Mesendoderm (in vitro differentiated cells): ENCODE measurements at regions not wholly inside any gene's neighbourhood (a gene's known extent, or its start where the extent isn't known, plus 50 kb on each side); places are given as distances from the start of the nearest gene placed in this dataset.

Experiments used
- DNase-seq: peaks from one replicate; pipeline ENCODE4 v3.0.0; 2013
- H2AK5ac ChIP-seq: 2 replicates; pipeline ENCODE4 v1.6.1; 2013; ENCODE audit warnings: low read length, inconsistent platforms
- H2BK120ac ChIP-seq: 2 replicates; pipeline ENCODE4 v1.6.1; 2013; ENCODE audit warnings: low read depth, mild to moderate bottlenecking, low read length, moderate library complexity, mixed read lengths
- H2BK15ac ChIP-seq: replicated peaks from 2 replicates; pipeline ENCODE4 v1.6.1; 2013; ENCODE audit warnings: low read depth, mild to moderate bottlenecking, moderate library complexity
- H2BK5ac ChIP-seq: 2 replicates; pipeline ENCODE4 v1.6.1; 2013; ENCODE audit warnings: low read length, inconsistent platforms
- H3K18ac ChIP-seq: 2 replicates; pipeline ENCODE4 v1.6.1; 2013; ENCODE audit warnings: mild to moderate bottlenecking, low read length, mixed read lengths
- H3K23ac ChIP-seq: one replicate; pipeline ENCODE4 v1.6.1; 2013; ENCODE audit warnings: low read length
- H3K27ac ChIP-seq: 2 replicates; pipeline ENCODE4 v1.5.1; 2013; ENCODE audit warnings: low read depth, mild to moderate bottlenecking, inconsistent platforms, low read length, moderate library complexity
- H3K27me3 ChIP-seq: 2 replicates; pipeline ENCODE4 v1.6.1; 2013; ENCODE audit warnings: low read length, control low read depth, mild to moderate bottlenecking, inconsistent platforms; ENCODE audit not compliant: insufficient read depth, poor library complexity
- H3K36me3 ChIP-seq: 2 replicates; pipeline ENCODE4 v1.6.1; 2013; ENCODE audit warnings: low read length, inconsistent platforms; ENCODE audit not compliant: control insufficient read depth, insufficient read depth
- H3K4ac ChIP-seq: one replicate; pipeline ENCODE4 v1.6.1; 2013; ENCODE audit warnings: low read depth, mild to moderate bottlenecking, low read length, moderate library complexity
- H3K4me1 ChIP-seq: 2 replicates; pipeline ENCODE4 v1.6.1; 2013; ENCODE audit warnings: low read depth, low read length, inconsistent platforms; ENCODE audit not compliant: control insufficient read depth
- H3K4me2 ChIP-seq: 2 replicates; pipeline ENCODE4 v1.6.1; 2013; ENCODE audit warnings: low read length
- H3K4me3 ChIP-seq: 2 replicates; pipeline ENCODE4 v1.5.1; 2013; ENCODE audit warnings: mild to moderate bottlenecking, low read length
- H3K56ac ChIP-seq: one replicate; pipeline ENCODE4 v1.6.1; 2013; ENCODE audit warnings: low read length
- H3K79me1 ChIP-seq: 2 replicates; pipeline ENCODE4 v1.6.1; 2013; ENCODE audit warnings: low read length, inconsistent platforms
- H3K79me2 ChIP-seq: 2 replicates; pipeline ENCODE4 v1.6.1; 2013; ENCODE audit warnings: mild to moderate bottlenecking, low read length; ENCODE audit not compliant: control insufficient read depth, insufficient read depth
- H3K9ac ChIP-seq: 2 replicates; pipeline ENCODE4 v1.6.1; 2013; ENCODE audit warnings: low read length, inconsistent platforms
- H4K5ac ChIP-seq: one replicate; pipeline ENCODE4 v1.6.1; 2013; ENCODE audit warnings: low read length
- H4K8ac ChIP-seq: one replicate; pipeline ENCODE4 v1.6.1; 2013; ENCODE audit warnings: low read depth, mild to moderate bottlenecking, control low read depth, low read length, moderate library complexity
- WGBS: extraction: QIAGEN DNeasy Blood & Tissue Kit; methylation state at CpG from one replicate; pipeline ENCODE4 v1.1.7; 2013; ENCODE audit warnings: low lambda C conversion rate, missing lambda C conversion rate; ENCODE audit not compliant: insufficient coverage; ENCODE audit errors: extremely low coverage; 5-methylcytosine and 5-hydroxymethylcytosine counted together

GRCh38 chr13:27847669-27848068 is 55.4 kb downstream of the GSX1 start:
- no CpG with 5 or more reads among the region's 3 CpGs for WGBS
- no peak overlapping the region for H2BK5ac ChIP-seq

GRCh38 chr13:27851096-27851850 is 59.0 kb downstream of the GSX1 start:
- H2BK120ac ChIP-seq: no peak overlapping the region
- no peak overlapping the region for H3K23ac ChIP-seq
- H2BK15ac ChIP-seq: no peak overlapping the region
- H3K18ac ChIP-seq: no peak overlapping the region
- no peak overlapping the region for H3K9ac ChIP-seq
- no peak overlapping the region for H3K27ac ChIP-seq
- H3K4me3 ChIP-seq: no peak overlapping the region
- no peak overlapping the region for H3K4me2 ChIP-seq
- no peak overlapping the region for H4K8ac ChIP-seq
- H2BK5ac ChIP-seq: no peak overlapping the region
- H3K79me2 ChIP-seq: no peaks in the 10 kb centered on the region
- H3K36me3 ChIP-seq: no peaks in the 10 kb centered on the region
- H3K79me1 ChIP-seq: no peaks in the 10 kb centered on the region
- no peak overlapping the region for H2AK5ac ChIP-seq
- H3K56ac ChIP-seq: no peak overlapping the region
- H3K4me1 ChIP-seq: no peaks in the 10 kb centered on the region
- no CpG with 5 or more reads among the region's 18 CpGs for WGBS
- no peaks in the 10 kb centered on the region for H3K27me3 ChIP-seq
- H4K5ac ChIP-seq: no peak overlapping the region
- no peak overlapping the region for H3K4ac ChIP-seq
- no peak for DNase-seq

More at GRCh38 chr13:27847669-27848068, 55.4 kb downstream of the GSX1 start:
- H3K36me3 ChIP-seq: no peaks in the 10 kb centered on the region
- no peaks in the 10 kb centered on the region for H3K27me3 ChIP-seq
- no peak overlapping the region for H3K4me3 ChIP-seq
- H3K23ac ChIP-seq: no peak overlapping the region
- H2BK120ac ChIP-seq: no peak overlapping the region
- H3K18ac ChIP-seq: no peak overlapping the region
- no peaks in the 10 kb centered on the region for H3K79me2 ChIP-seq
- no peak overlapping the region for H2AK5ac ChIP-seq
- H3K4me1 ChIP-seq: no peaks in the 10 kb centered on the region
- H4K5ac ChIP-seq: no peak overlapping the region
- no peak overlapping the region for H4K8ac ChIP-seq
- H2BK15ac ChIP-seq: no peak overlapping the region
- no peak for DNase-seq
- no peak overlapping the region for H3K4me2 ChIP-seq
- no peak overlapping the region for H3K9ac ChIP-seq
- no peak overlapping the region for H3K27ac ChIP-seq
- no peak overlapping the region for H3K56ac ChIP-seq
- no peaks in the 10 kb centered on the region for H3K79me1 ChIP-seq
- H3K4ac ChIP-seq: no peak overlapping the region

- DNase-seq: no peak
- Histone ChIP-seq H3K23ac (no peak overlapping the region), H3K4ac (no peak overlapping the region), H2AK5ac (no peak overlapping the region), H3K79me2 (no peaks in the 10 kb centered on the region), H2BK5ac (no peak overlapping the region), H4K5ac (no peak overlapping the region), H2BK15ac (no peak overlapping the region), H3K4me2 (no peak overlapping the region), H3K9ac (no peak overlapping the region), H3K4me1 (no peaks in the 10 kb centered on the region), H3K4me3 (no peak overlapping the region), H4K8ac (no peak overlapping the region), H3K27me3 (no peaks in the 10 kb centered on the region), H3K18ac (no peak overlapping the region), H3K79me1 (no peaks in the 10 kb centered on the region), H2BK120ac (no peak overlapping the region), H3K56ac (no peak overlapping the region), H3K36me3 (no peaks in the 10 kb centered on the region), H3K27ac (no peak overlapping the region)
- no CpG with 5 or more reads among the region's 5 CpGs for whole genome bisulfite sequencing
Measured at GRCh38 chr13:27852491-27852890, 60.2 kb downstream of the GSX1 start.

- Histone ChIP-seq H3K4me2 (no peak overlapping the region), H4K5ac (no peak overlapping the region), H3K27me3 (no peaks in the 10 kb centered on the region), H2AK5ac (no peak overlapping the region), H3K56ac (no peak overlapping the region), H3K9ac (no peak overlapping the region), H3K23ac (no peak overlapping the region), H3K36me3 (no peaks in the 10 kb centered on the region), H3K18ac (no peak overlapping the region), H3K4me1 (no peaks in the 10 kb centered on the region), H3K79me1 (no peaks in the 10 kb centered on the region), H2BK15ac (no peak overlapping the region), H2BK5ac (no peak overlapping the region), H4K8ac (no peak overlapping the region), H3K27ac (no peak overlapping the region), H3K4ac (no peak overlapping the region), H3K4me3 (no peak overlapping the region), H2BK120ac (no peak overlapping the region), H3K79me2 (no peaks in the 10 kb centered on the region)
- DNase-seq: no peak
- no CpG with 5 or more reads among the region's 10 CpGs for WGBS
Measured at GRCh38 chr13:27853335-27853734, 61.1 kb downstream of the GSX1 start.

- no peaks in the 10 kb centered on the region for H3K4me1 ChIP-seq
- no peak overlapping the region for H2AK5ac ChIP-seq
- H3K4me3 ChIP-seq: no peak overlapping the region
- no peaks in the 10 kb centered on the region for H3K27me3 ChIP-seq
- H3K27ac ChIP-seq: no peak overlapping the region
- H2BK5ac ChIP-seq: no peak overlapping the region
- no peaks in the 10 kb centered on the region for H3K36me3 ChIP-seq
- no peak overlapping the region for H3K4ac ChIP-seq
- H3K56ac ChIP-seq: no peak overlapping the region
- H4K8ac ChIP-seq: no peak overlapping the region
- H3K4me2 ChIP-seq: no peak overlapping the region
- no peak overlapping the region for H3K9ac ChIP-seq
- H3K79me1 ChIP-seq: no peaks in the 10 kb centered on the region
- H3K18ac ChIP-seq: no peak overlapping the region
- no peak overlapping the region for H3K23ac ChIP-seq
- DNase-seq: no peak
- no peak overlapping the region for H2BK15ac ChIP-seq
- H4K5ac ChIP-seq: no peak overlapping the region
- H2BK120ac ChIP-seq: no peak overlapping the region
- WGBS: no CpG with 5 or more reads among the region's 7 CpGs
- H3K79me2 ChIP-seq: no peaks in the 10 kb centered on the region
Measured at GRCh38 chr13:27853861-27854260, 61.6 kb downstream of the GSX1 start.

GRCh38 chr13:27854606-27855005 is 62.3 kb downstream of the GSX1 start:
- Histone ChIP-seq H3K4ac (no peak overlapping the region), H3K9ac (no peak overlapping the region), H4K5ac (no peak overlapping the region), H3K79me2 (no peaks in the 10 kb centered on the region), H2BK15ac (no peak overlapping the region), H2BK120ac (no peak overlapping the region), H3K79me1 (no peaks in the 10 kb centered on the region), H2AK5ac (no peak overlapping the region), H3K27ac (no peak overlapping the region), H4K8ac (no peak overlapping the region), H3K18ac (no peak overlapping the region), H3K36me3 (no peaks in the 10 kb centered on the region), H3K4me3 (no peak overlapping the region), H3K4me2 (no peak overlapping the region), H3K4me1 (no peaks in the 10 kb centered on the region), H3K23ac (no peak overlapping the region), H3K56ac (no peak overlapping the region), H2BK5ac (no peak overlapping the region), H3K27me3 (no peaks in the 10 kb centered on the region)
- WGBS: no CpG with 5 or more reads among the region's 1 CpG
- DNase-seq: no peak
